Panc1 (cell line): ENCODE measurements at regions not wholly inside any gene's neighbourhood (a gene's known extent, or its start where the extent isn't known, plus 50 kb on each side); places are given as distances from the start of the nearest gene placed in this dataset.

Experiments
- CTCF ChIP-seq: fragments of 450-650 bp; IDR thresholded peaks from 2 replicates; pipeline ENCODE4 v1.5.1; 2017; ENCODE audit warnings: mild to moderate bottlenecking
- POLR2AphosphoS5 ChIP-seq: IDR thresholded peaks from 2 replicates; pipeline ENCODE4 v1.6.1; 2012; ENCODE audit warnings: mild to moderate bottlenecking, low read depth, low read length, moderate library complexity
- SIN3A ChIP-seq: IDR thresholded peaks from 2 replicates; pipeline ENCODE4 v1.6.1; 2012; ENCODE audit warnings: low read depth, mild to moderate bottlenecking, low read length, moderate library complexity, borderline replicate concordance; ENCODE audit not compliant: insufficient read depth
- TCF7L2 ChIP-seq: IDR thresholded peaks from 2 replicates; pipeline ENCODE4 v1.6.1; 2011; ENCODE audit warnings: mild to moderate bottlenecking, low read depth, low read length, inconsistent platforms
- TF ChIP-seq, protein P1 (sequence below), 2 experiments: IDR thresholded peaks; 2 replicates each; pipeline ENCODE4 v1.6.1; 2011 to 2012; ENCODE audit warnings: low read depth in 2 of 2, control low read depth in 1 of 2, low read length in 1 of 2, mild to moderate bottlenecking in 1 of 2, moderate library complexity in 1 of 2; ENCODE audit not compliant: insufficient read depth in 1 of 2

DNA sequence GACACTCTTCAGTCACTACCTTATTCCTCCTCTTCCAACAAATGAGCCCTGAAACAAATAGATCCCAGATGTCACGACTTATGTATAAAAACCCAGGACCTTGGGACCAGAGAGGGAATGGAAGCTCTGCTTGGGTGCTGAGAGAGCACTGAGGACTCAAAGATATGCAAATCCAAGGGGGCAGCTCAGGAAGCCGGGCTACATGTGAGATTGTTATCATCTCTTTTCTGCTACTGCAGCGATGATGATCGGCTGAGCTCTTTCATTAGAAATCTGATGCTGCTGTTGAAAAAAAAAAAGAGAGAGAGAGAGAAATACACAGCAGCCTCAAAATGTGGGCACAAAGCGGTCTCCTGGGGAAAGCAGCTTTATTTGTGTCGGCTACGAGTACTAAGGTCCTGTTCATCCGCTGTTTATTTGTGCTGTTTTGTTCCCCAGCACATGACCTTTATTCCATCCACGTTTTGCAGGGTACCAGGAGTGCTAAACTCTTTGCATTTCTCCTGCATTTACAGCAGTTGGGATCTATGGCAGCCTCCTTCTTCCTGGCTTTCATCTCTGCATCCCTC lies 120.2 kb downstream of the TRIM29 start:
- TF ChIP-seq POLR2AphosphoS5 (no peak), TCF7L2 (no peak), CTCF (no peak), SIN3A (no peak)
- TF ChIP-seq, protein P1, sequence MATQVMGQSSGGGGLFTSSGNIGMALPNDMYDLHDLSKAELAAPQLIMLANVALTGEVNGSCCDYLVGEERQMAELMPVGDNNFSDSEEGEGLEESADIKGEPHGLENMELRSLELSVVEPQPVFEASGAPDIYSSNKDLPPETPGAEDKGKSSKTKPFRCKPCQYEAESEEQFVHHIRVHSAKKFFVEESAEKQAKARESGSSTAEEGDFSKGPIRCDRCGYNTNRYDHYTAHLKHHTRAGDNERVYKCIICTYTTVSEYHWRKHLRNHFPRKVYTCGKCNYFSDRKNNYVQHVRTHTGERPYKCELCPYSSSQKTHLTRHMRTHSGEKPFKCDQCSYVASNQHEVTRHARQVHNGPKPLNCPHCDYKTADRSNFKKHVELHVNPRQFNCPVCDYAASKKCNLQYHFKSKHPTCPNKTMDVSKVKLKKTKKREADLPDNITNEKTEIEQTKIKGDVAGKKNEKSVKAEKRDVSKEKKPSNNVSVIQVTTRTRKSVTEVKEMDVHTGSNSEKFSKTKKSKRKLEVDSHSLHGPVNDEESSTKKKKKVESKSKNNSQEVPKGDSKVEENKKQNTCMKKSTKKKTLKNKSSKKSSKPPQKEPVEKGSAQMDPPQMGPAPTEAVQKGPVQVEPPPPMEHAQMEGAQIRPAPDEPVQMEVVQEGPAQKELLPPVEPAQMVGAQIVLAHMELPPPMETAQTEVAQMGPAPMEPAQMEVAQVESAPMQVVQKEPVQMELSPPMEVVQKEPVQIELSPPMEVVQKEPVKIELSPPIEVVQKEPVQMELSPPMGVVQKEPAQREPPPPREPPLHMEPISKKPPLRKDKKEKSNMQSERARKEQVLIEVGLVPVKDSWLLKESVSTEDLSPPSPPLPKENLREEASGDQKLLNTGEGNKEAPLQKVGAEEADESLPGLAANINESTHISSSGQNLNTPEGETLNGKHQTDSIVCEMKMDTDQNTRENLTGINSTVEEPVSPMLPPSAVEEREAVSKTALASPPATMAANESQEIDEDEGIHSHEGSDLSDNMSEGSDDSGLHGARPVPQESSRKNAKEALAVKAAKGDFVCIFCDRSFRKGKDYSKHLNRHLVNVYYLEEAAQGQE (IDR thresholded peaks at IDR 0.05; ENCODE audit: insufficient read depth in 1 of 2, low read depth in 2 of 2, low read length in 1 of 2), result no peak
